Neuronal stem cell (in vitro differentiated cells): ENCODE measurements at regions not wholly inside any gene's neighbourhood (a gene's known extent, or its start where the extent isn't known, plus 50 kb on each side); places are given as distances from the start of the nearest gene placed in this dataset.

Experiments used
- DNase-seq: peaks from one replicate; pipeline ENCODE4 v3.0.0-alpha.2; 2013; ENCODE audit warnings: low spot score
- H2AFZ ChIP-seq: one replicate; pipeline ENCODE4 v1.6.1; 2013; ENCODE audit warnings: mild to moderate bottlenecking, low read length, inconsistent platforms
- H2AK5ac ChIP-seq: 2 replicates; pipeline ENCODE4 v1.6.1; 2013; ENCODE audit warnings: low read depth, mild to moderate bottlenecking, inconsistent platforms, low read length, moderate library complexity, mixed read lengths
- H2BK120ac ChIP-seq: 2 replicates; pipeline ENCODE4 v1.6.1; 2013; ENCODE audit warnings: low read depth, mild to moderate bottlenecking, inconsistent platforms, low read length, moderate library complexity, mixed read lengths
- H2BK12ac ChIP-seq: one replicate; pipeline ENCODE4 v1.6.1; 2013; ENCODE audit warnings: low read length, inconsistent platforms
- H2BK15ac ChIP-seq: 2 replicates; pipeline ENCODE4 v1.6.1; 2013; ENCODE audit warnings: mild to moderate bottlenecking, low read length, inconsistent platforms, mixed read lengths
- H2BK5ac ChIP-seq: one replicate; pipeline ENCODE4 v1.6.1; 2013; ENCODE audit warnings: inconsistent platforms, mild to moderate bottlenecking, low read length, moderate library complexity
- H3K14ac ChIP-seq: one replicate; pipeline ENCODE4 v1.6.1; 2013; ENCODE audit warnings: low read length, inconsistent platforms
- H3K18ac ChIP-seq: 2 replicates; pipeline ENCODE4 v1.6.1; 2013; ENCODE audit warnings: low read length, inconsistent platforms
- H3K23ac ChIP-seq: 2 replicates; pipeline ENCODE4 v1.6.1; 2013; ENCODE audit warnings: low read depth, mild to moderate bottlenecking, mixed read lengths, low read length, inconsistent platforms; ENCODE audit not compliant: poor library complexity
- H3K27ac ChIP-seq: replicated peaks from 3 replicates; pipeline ENCODE4 v1.5.1; 2013; ENCODE audit warnings: low read length, inconsistent platforms
- H3K27me3 ChIP-seq, 3 experiments: 2 replicates each; pipeline ENCODE4 v1.6.1; 2013; ENCODE audit warnings: low read length in 3 of 3, mild to moderate bottlenecking in 2 of 3, inconsistent platforms in 1 of 3, low read depth in 1 of 3, mixed read lengths in 1 of 3, moderate library complexity in 1 of 3; ENCODE audit not compliant: control insufficient read depth in 3 of 3, insufficient read depth in 3 of 3
- H3K36me3 ChIP-seq, 2 donors: replicated peaks in 1 of 2; 2 replicates each; pipeline ENCODE4 v1.6.1; 2013; ENCODE audit warnings: low read length in 2 of 2; ENCODE audit not compliant: control insufficient read depth in 2 of 2, insufficient read depth in 2 of 2
- H3K4ac ChIP-seq: 2 replicates; pipeline ENCODE4 v1.6.1; 2013; ENCODE audit warnings: inconsistent platforms, mild to moderate bottlenecking, low read length, moderate library complexity
- H3K4me1 ChIP-seq, 2 donors: 1 replicate in 1 of 2; 2 replicates in 1 of 2; pipeline ENCODE4 v1.6.1; 2013; ENCODE audit warnings: low read length in 2 of 2, low read depth in 1 of 2; ENCODE audit not compliant: control insufficient read depth in 2 of 2, insufficient read depth in 1 of 2
- H3K4me2 ChIP-seq: one replicate; pipeline ENCODE4 v1.6.1; 2013; ENCODE audit warnings: mild to moderate bottlenecking, low read length, inconsistent platforms; ENCODE audit not compliant: insufficient read depth, poor library complexity, severe bottlenecking
- H3K4me3 ChIP-seq, 2 donors: 2 replicates each; pipeline ENCODE4 v1.5.1; 2013; ENCODE audit warnings: low read length in 2 of 2, mild to moderate bottlenecking in 2 of 2, inconsistent platforms in 1 of 2, moderate library complexity in 1 of 2
- H3K79me1 ChIP-seq: one replicate; pipeline ENCODE4 v1.6.1; 2013; ENCODE audit warnings: low read depth, mild to moderate bottlenecking, inconsistent platforms, low read length, moderate library complexity
- H3K9ac ChIP-seq: one replicate; pipeline ENCODE4 v1.6.1; 2013; ENCODE audit warnings: mild to moderate bottlenecking, low read depth, low read length, inconsistent platforms; ENCODE audit not compliant: poor library complexity
- H3K9me3 ChIP-seq, 2 donors: replicated peaks in 1 of 2; 2 replicates each; pipeline versions ENCODE3 to v1.6.1; 2013; ENCODE audit warnings: low read length in 2 of 2, mild to moderate bottlenecking in 2 of 2, inconsistent platforms in 1 of 2, low read depth in 1 of 2, mixed read lengths in 1 of 2, moderate library complexity in 1 of 2; ENCODE audit not compliant: control insufficient read depth in 2 of 2, insufficient read depth in 1 of 2
- H4K8ac ChIP-seq: one replicate; pipeline ENCODE4 v1.6.1; 2013; ENCODE audit warnings: low read depth, mild to moderate bottlenecking, inconsistent platforms, low read length, moderate library complexity
- H4K91ac ChIP-seq: one replicate; pipeline ENCODE4 v1.6.1; 2013; ENCODE audit warnings: low read length, low read depth, mild to moderate bottlenecking, inconsistent platforms; ENCODE audit not compliant: poor library complexity
- WGBS, 2 donors: extraction: QIAGEN DNeasy Blood & Tissue Kit; methylation state at CpG; one replicate each; pipeline ENCODE4 v1.1.7; 2013; ENCODE audit warnings: missing lambda C conversion rate in 2 of 2, mixed read lengths in 1 of 2; ENCODE audit not compliant: insufficient read length in 2 of 2, insufficient replicate concordance in 1 of 2; ENCODE audit errors: extremely low coverage in 2 of 2; 5-methylcytosine and 5-hydroxymethylcytosine counted together

DNA sequence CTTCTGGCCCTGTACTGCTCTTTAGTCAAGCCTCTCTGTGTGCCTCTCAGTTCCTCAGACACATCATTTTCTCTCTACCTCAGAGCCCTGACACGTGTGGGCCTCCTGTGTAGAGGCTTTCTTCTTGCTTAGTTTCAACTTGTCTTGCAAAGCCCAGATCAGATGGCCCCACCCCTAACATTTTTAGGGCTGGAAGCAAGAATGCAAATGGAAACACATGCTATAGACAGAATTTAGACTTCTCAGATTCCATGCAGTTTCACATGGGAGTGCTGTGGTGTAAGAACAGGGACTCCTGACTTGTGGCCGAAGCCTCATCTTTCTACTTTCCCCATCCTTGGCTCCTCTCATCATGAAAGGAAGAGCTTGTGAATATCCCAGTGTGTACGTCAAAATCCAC, 350.7 kb downstream of the DCHS2 start:
- H2BK15ac ChIP-seq = no peak overlapping the region
- no peak overlapping the region for H2AK5ac ChIP-seq
- no peak overlapping the region for H3K4ac ChIP-seq
- no peak overlapping the region for H3K4me2 ChIP-seq
- H2AFZ ChIP-seq = no peak overlapping the region
- no peak overlapping the region for H3K14ac ChIP-seq
- no peak overlapping the region for H3K23ac ChIP-seq
- H3K9me3 ChIP-seq = no peaks in the 10 kb centered on the region
- H4K8ac ChIP-seq = no peak overlapping the region
- no peaks in the 10 kb centered on the region for H3K79me1 ChIP-seq
- H2BK12ac ChIP-seq = no peak overlapping the region
- WGBS, 2 donors = no CpG with 5 or more reads among the region's 3 CpGs
- peaks cover 0 to 2% of the 10 kb centered on the region in 2 donors for H3K4me1 ChIP-seq
- H2BK120ac ChIP-seq = no peak overlapping the region
- H3K36me3 ChIP-seq = no peaks in the 10 kb centered on the region
- no peak overlapping the region for H3K4me3 ChIP-seq
- H2BK5ac ChIP-seq = no peak overlapping the region
- no peak overlapping the region for H3K18ac ChIP-seq
- no peak overlapping the region for H4K91ac ChIP-seq
- H3K9ac ChIP-seq = no peak overlapping the region
- DNase-seq = no peak
- H3K27ac ChIP-seq = no peak overlapping the region
- H3K27me3 ChIP-seq = no peaks in the 10 kb centered on the region

- Histone ChIP-seq H3K27ac (no peak overlapping the region), H4K8ac (no peak overlapping the region), H2AK5ac (no peak overlapping the region), H3K4me3 (no peak overlapping the region), H3K9ac (no peak overlapping the region), H3K4me2 (no peak overlapping the region), H2BK12ac (no peak overlapping the region), H3K14ac (no peak overlapping the region), H3K18ac (no peak overlapping the region), H2BK120ac (no peak overlapping the region), H3K23ac (no peak overlapping the region), H3K27me3 (no peaks in the 10 kb centered on the region), H3K9me3 (no peaks in the 10 kb centered on the region), H2BK15ac (no peak overlapping the region), H3K4ac (no peak overlapping the region), H3K36me3 (no peaks in the 10 kb centered on the region), H3K79me1 (no peaks in the 10 kb centered on the region), H3K4me1 (peaks cover 0 to 2% of the 10 kb centered on the region in 2 donors), H2BK5ac (no peak overlapping the region), H2AFZ (peak overlapping the region; percentile 15), H4K91ac (no peak overlapping the region)
- no peak for DNase-seq
- WGBS, 2 donors = no CpG with 5 or more reads among the region's 3 CpGs
These were observed 348.5 kb upstream of the SFRP2 start for GRCh38 chr4:154137320-154137905.

GRCh38 chr4:154135576-154135975, 346.7 kb upstream of the SFRP2 start:
- Histone ChIP-seq H3K4me1 (peaks cover 0 to 2% of the 10 kb centered on the region in 2 donors), H2AK5ac (no peak overlapping the region), H3K14ac (no peak overlapping the region), H3K27ac (no peak overlapping the region), H3K79me1 (no peaks in the 10 kb centered on the region), H3K27me3 (no peaks in the 10 kb centered on the region), H2BK12ac (no peak overlapping the region), H3K4me3 (no peak overlapping the region), H2BK5ac (no peak overlapping the region), H3K4me2 (no peak overlapping the region), H2BK15ac (no peak overlapping the region), H3K36me3 (no peaks in the 10 kb centered on the region), H3K9me3 (no peaks in the 10 kb centered on the region), H3K18ac (no peak overlapping the region), H3K4ac (no peak overlapping the region), H4K8ac (no peak overlapping the region), H4K91ac (no peak overlapping the region), H2AFZ (no peak overlapping the region), H3K23ac (no peak overlapping the region), H3K9ac (no peak overlapping the region), H2BK120ac (no peak overlapping the region)
- DNase-seq = no peak
- no CpG with 5 or more reads among the region's 18 CpGs for WGBS, 2 donors

DNA sequence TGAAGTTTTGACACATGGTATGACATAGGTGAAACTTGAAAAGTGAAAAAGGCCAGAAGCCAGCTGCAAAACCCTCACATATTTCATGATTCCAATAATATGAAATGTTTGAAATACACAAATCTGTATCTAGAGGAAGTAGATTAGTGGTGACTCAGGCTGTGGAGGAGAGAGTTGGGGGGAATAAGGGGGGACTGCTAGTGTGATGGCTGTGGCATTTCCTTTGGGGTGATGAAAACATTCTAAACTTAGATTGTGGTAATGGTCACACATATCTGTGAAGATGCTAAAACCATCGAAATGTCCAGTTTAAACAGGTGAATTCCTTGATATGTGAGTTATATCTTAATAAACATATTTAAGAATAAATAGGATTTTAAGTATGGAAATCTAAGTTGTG, 343.5 kb upstream of the SFRP2 start:
- Histone ChIP-seq H3K18ac (no peak overlapping the region), H3K4me2 (no peak overlapping the region), H2AFZ (no peak overlapping the region), H2AK5ac (no peak overlapping the region), H3K4ac (no peak overlapping the region), H3K23ac (no peak overlapping the region), H3K4me3 (no peak overlapping the region), H3K14ac (no peak overlapping the region), H3K79me1 (no peaks in the 10 kb centered on the region), H2BK12ac (no peak overlapping the region), H3K27ac (no peak overlapping the region), H2BK5ac (no peak overlapping the region), H3K36me3 (no peaks in the 10 kb centered on the region), H2BK120ac (no peak overlapping the region), H4K91ac (no peak overlapping the region), H3K9ac (no peak overlapping the region), H3K27me3 (no peaks in the 10 kb centered on the region), H4K8ac (no peak overlapping the region), H3K9me3 (no peaks in the 10 kb centered on the region), H2BK15ac (no peak overlapping the region), H3K4me1 (no peaks in the 10 kb centered on the region)
- WGBS, 2 donors = no CpG with 5 or more reads among the region's 1 CpG
- DNase-seq = no peak
